Keratinocyte (primary cell): ENCODE measurements at regions not wholly inside any gene's neighbourhood (a gene's known extent, or its start where the extent isn't known, plus 50 kb on each side); places are given as distances from the start of the nearest gene placed in this dataset.

Experiments used
- CTCF ChIP-seq, 3 experiments: IDR thresholded peaks in 1 of 3; conservative IDR thresholded peaks in 1 of 3; optimal IDR thresholded peaks in 1 of 3; 2 replicates in 2 of 3; 3 replicates in 1 of 3; pipeline versions ENCODE3 to v1.5.1; 2011; ENCODE audit warnings: low read length in 3 of 3, mild to moderate bottlenecking in 3 of 3, moderate library complexity in 2 of 3, control low read depth in 1 of 3, inconsistent platforms in 1 of 3; ENCODE audit not compliant: insufficient read depth in 2 of 3; ENCODE audit errors: extremely low read depth in 1 of 3
- EZH2 ChIP-seq: IDR thresholded peaks from one replicate; pipeline ENCODE4 v1.6.1; 2012; ENCODE audit warnings: inconsistent platforms, mild to moderate bottlenecking, low read length, moderate library complexity

GRCh38 chr16:59170099-59170712 is 436.1 kb upstream of the GOT2 start:
- no peak for TF ChIP-seq CTCF (optimal IDR thresholded peaks at IDR 0.05 in 1 of 3, IDR thresholded peaks at IDR 0.05 in 1 of 3, conservative IDR thresholded peaks at IDR 0.05 in 1 of 3; ENCODE audit: extremely low read depth in 1 of 3, insufficient read depth in 2 of 3, low read length in 3 of 3)
- TF ChIP-seq EZH2: no peak
